T-cell (primary cell): ENCODE measurements at regions not wholly inside any gene's neighbourhood (a gene's known extent, or its start where the extent isn't known, plus 50 kb on each side); places are given as distances from the start of the nearest gene placed in this dataset.

Experiments used
- ATAC-seq, 4 experiments: fragments of 200-7000 bp in 3 of 4; fragments of 150-1000 bp in 1 of 4; cut with Tn5 transposase; replicated peaks in 1 of 4; 1 replicate in 3 of 4; 2 replicates in 1 of 4; pipeline ENCODE4 v1.10.0; 2021; ENCODE audit warnings: moderate library complexity in 3 of 4, mild to moderate bottlenecking in 2 of 4, moderate number of reproducible peaks in 1 of 4
- CTCF ChIA-PET, 2 donors: fragments of 300-600 bp; sonication (Branson Sonifier 250); formaldehyde crosslinking; loops; one replicate each; lab custom pipeline; 2022; ENCODE audit warnings: antibody characterized with exemption in 2 of 2; lab: Charles Lee
- POLR2A ChIA-PET, 2 donors: fragments of 300-600 bp; sonication (Branson Sonifier 250); formaldehyde crosslinking; loops; one replicate each; lab custom pipeline; 2022; ENCODE audit warnings: antibody characterized with exemption in 2 of 2; lab: Charles Lee
- DNase-seq, 35 experiments: peaks; one replicate each; pipeline versions ENCODE4 v3.0.0 to v3.0.0-alpha.2; 2013 to 2023
- H3K27ac ChIP-seq: one replicate; pipeline ENCODE4 v1.5.1; 2013; ENCODE audit warnings: low read length
- H3K27me3 ChIP-seq, 2 experiments: replicated peaks in 1 of 2; 1 replicate in 1 of 2; 2 replicates in 1 of 2; pipeline versions ENCODE4 v1.6.1 to v1.7.0; 2013; ENCODE audit warnings: low read length in 1 of 2, mixed read lengths in 1 of 2; ENCODE audit not compliant: control insufficient read depth in 2 of 2, insufficient read depth in 2 of 2; ENCODE audit errors: extremely low read depth in 1 of 2
- H3K36me3 ChIP-seq, 2 donors: 1 replicate in 1 of 2; 2 replicates in 1 of 2; pipeline versions ENCODE4 v1.6.1 to v1.7.0; 2013; ENCODE audit warnings: low read length in 1 of 2; ENCODE audit not compliant: control insufficient read depth in 2 of 2, insufficient read depth in 1 of 2; ENCODE audit errors: extremely low read depth in 1 of 2
- H3K4me1 ChIP-seq, 2 experiments: 1 replicate in 1 of 2; 2 replicates in 1 of 2; pipeline versions ENCODE4 v1.6.1 to v1.7.0; 2013; ENCODE audit warnings: low read length in 2 of 2, mixed read lengths in 1 of 2; ENCODE audit not compliant: insufficient read depth in 2 of 2, control insufficient read depth in 1 of 2; ENCODE audit errors: extremely low read depth in 1 of 2
- H3K4me3 ChIP-seq, 2 donors: 1 replicate in 1 of 2; 2 replicates in 1 of 2; pipeline versions ENCODE4 v1.5.1 to v1.7.0; 2013; ENCODE audit warnings: mild to moderate bottlenecking in 2 of 2, low read length in 1 of 2, moderate library complexity in 1 of 2; ENCODE audit not compliant: control insufficient read depth in 1 of 2; ENCODE audit errors: extremely low read depth in 1 of 2
- H3K9me3 ChIP-seq: 2 replicates; pipeline ENCODE4 v1.7.0; 2013
- H3K27ac Mint-ChIP-seq, 2 donors: one replicate each; pipeline ENCODE4 v1.8.0; 2020 to 2021; ENCODE audit warnings: mild to moderate bottlenecking in 2 of 2, mixed read lengths in 2 of 2
- H3K27me3 Mint-ChIP-seq, 2 donors: one replicate each; pipeline ENCODE4 v1.8.0; 2021 to 2022; ENCODE audit warnings: mixed read lengths in 2 of 2
- H3K36me3 Mint-ChIP-seq: one replicate; pipeline ENCODE4 v1.8.0; 2021; ENCODE audit warnings: mixed read lengths
- H3K4me1 Mint-ChIP-seq, 3 donors: one replicate each; pipeline ENCODE4 v1.8.0; 2020 to 2022; ENCODE audit warnings: mixed read lengths in 3 of 3, mild to moderate bottlenecking in 1 of 3
- H3K4me3 Mint-ChIP-seq, 3 donors: one replicate each; pipeline ENCODE4 v1.8.0; 2020 to 2022; ENCODE audit warnings: mild to moderate bottlenecking in 3 of 3, mixed read lengths in 3 of 3, moderate library complexity in 3 of 3
- H3K9me3 Mint-ChIP-seq, 3 donors: one replicate each; pipeline ENCODE4 v1.8.0; 2020 to 2022; ENCODE audit warnings: mixed read lengths in 3 of 3
- WGBS: methylation state at CpG from one replicate; pipeline ENCODE4 v1.1.5; 2013; ENCODE audit warnings: missing lambda C conversion rate; ENCODE audit not compliant: insufficient coverage; 5-methylcytosine and 5-hydroxymethylcytosine counted together

DNA sequence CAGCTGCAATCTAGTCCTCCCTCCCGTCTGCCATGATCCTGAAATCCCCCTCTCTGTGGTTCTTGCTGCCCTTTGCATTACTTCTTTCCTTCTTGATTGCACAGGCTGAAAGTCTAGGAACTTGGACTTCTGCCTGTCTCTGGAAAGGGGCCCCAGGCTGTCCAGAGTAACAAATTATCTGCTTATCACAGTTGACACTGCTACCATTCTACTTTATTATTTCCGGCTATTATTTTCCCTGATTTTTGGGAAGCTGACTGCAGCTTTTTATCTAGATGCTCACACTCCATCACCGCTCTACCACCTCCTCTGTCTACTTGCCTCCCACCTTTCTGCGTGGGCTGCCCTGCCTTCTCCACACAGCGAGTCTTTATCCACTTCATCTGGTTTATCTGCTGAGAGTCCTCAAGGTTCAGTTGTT is 202.1 kb upstream of the PLXNA2 start:
- Histone ChIP-seq H3K9me3 (no peaks in the 10 kb centered on the region), H3K27ac (no peak overlapping the region), H3K4me3 (no peak overlapping the region), H3K36me3 (no peaks in the 10 kb centered on the region), H3K4me1 (no peaks in the 10 kb centered on the region), H3K27me3 (peaks cover 0 to 12% of the 10 kb centered on the region in 2 experiments)
- WGBS, result 48% methylated on average over 4 of the region's 5 CpGs
- H3K9me3 Mint-ChIP-seq, result peaks cover 13 to 26% (median 23%) of the 10 kb centered on the region in 3 donors
- no peaks in the 10 kb centered on the region for H3K4me1 Mint-ChIP-seq
- CTCF ChIA-PET, result no interaction called here
- no peak overlapping the region for H3K27ac Mint-ChIP-seq
- H3K27me3 Mint-ChIP-seq, result peaks cover 19 to 20% of the 10 kb centered on the region in 2 donors
- POLR2A ChIA-PET, result no interaction called here
- ATAC-seq (no peak), DNase-seq (no peak)
- no peaks in the 10 kb centered on the region for H3K36me3 Mint-ChIP-seq
- no peak overlapping the region for H3K4me3 Mint-ChIP-seq

- ATAC-seq (no peak), DNase-seq (no peak)
- Mint-ChIP-seq H3K36me3 (no peaks in the 10 kb centered on the region), H3K4me3 (no peak overlapping the region), H3K27ac (no peak overlapping the region), H3K4me1 (no peaks in the 10 kb centered on the region), H3K27me3 (peaks cover 19 to 27% of the 10 kb centered on the region in 2 donors), H3K9me3 (peaks cover 7 to 9% (median 8%) of the 10 kb centered on the region in 3 donors)
- Histone ChIP-seq H3K4me1 (no peaks in the 10 kb centered on the region), H3K27ac (no peak overlapping the region), H3K9me3 (no peaks in the 10 kb centered on the region), H3K27me3 (peaks cover 0 to 12% of the 10 kb centered on the region in 2 experiments), H3K36me3 (no peaks in the 10 kb centered on the region), H3K4me3 (no peak overlapping the region)
- POLR2A ChIA-PET, result no interaction called here
- CTCF ChIA-PET, result no interaction called here
- 85% methylated on average over 2 of the region's 4 CpGs for WGBS
Measured at GRCh38 chr1:208448425-208448824, 204.2 kb upstream of the PLXNA2 start.

DNA sequence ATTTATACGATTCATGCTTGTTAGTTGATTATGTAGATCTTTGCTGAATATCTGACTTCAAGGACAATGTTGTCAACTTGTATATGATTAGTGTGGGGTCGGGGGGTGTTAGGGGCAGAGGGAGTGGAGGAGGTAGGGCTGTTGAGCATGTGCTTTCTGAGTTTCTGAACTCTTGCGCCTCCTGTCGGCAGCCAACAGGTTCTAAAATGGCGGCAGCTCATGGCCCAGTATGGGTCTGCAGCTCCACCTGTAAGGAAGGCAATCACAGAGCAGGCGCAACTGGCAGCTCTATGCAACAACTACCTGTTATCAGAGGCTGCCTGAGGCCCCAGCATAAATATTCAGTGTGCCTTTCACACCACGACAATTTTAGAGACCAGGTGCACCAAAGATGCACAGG is 205.8 kb upstream of the PLXNA2 start:
- no peak overlapping the region for H3K27ac ChIP-seq
- H3K27me3 ChIP-seq, result peaks cover 0 to 12% of the 10 kb centered on the region in 2 experiments
- POLR2A ChIA-PET, result interaction anchor here in 1 of 2 donors (0.6 kb wide), 1 partner anchor 19 kb away, joined by 3 read pairs; no protein-coding TSS in a partner anchor
- peaks cover 19 to 29% of the 10 kb centered on the region in 2 donors for H3K27me3 Mint-ChIP-seq
- H3K4me3 ChIP-seq, result no peak overlapping the region
- no peaks in the 10 kb centered on the region for H3K36me3 Mint-ChIP-seq
- H3K4me1 Mint-ChIP-seq, result no peaks in the 10 kb centered on the region
- ATAC-seq (no peak), DNase-seq (no peak)
- no peaks in the 10 kb centered on the region for H3K36me3 ChIP-seq
- WGBS, result 96% methylated on average over 5 of the region's 7 CpGs
- H3K27ac Mint-ChIP-seq, result no peak overlapping the region
- H3K4me3 Mint-ChIP-seq, result no peak overlapping the region
- CTCF ChIA-PET, result no interaction called here
- no peaks in the 10 kb centered on the region for H3K4me1 ChIP-seq
- H3K9me3 Mint-ChIP-seq, result no peaks in the 10 kb centered on the region
- no peaks in the 10 kb centered on the region for H3K9me3 ChIP-seq

- ChIA-PET CTCF (no interaction called here), POLR2A (no interaction called here)
- Mint-ChIP-seq H3K4me3 (no peak overlapping the region), H3K27ac (no peak overlapping the region), H3K36me3 (no peaks in the 10 kb centered on the region), H3K4me1 (no peaks in the 10 kb centered on the region), H3K27me3 (peaks cover 19 to 29% of the 10 kb centered on the region in 2 donors), H3K9me3 (no peaks in the 10 kb centered on the region)
- WGBS, result 82% methylated on average over 7 of the region's 10 CpGs
- peaks cover 0 to 9% of the 10 kb centered on the region in 2 experiments for H3K27me3 ChIP-seq
- ATAC-seq, result no peak
- no peaks in the 10 kb centered on the region for H3K4me1 ChIP-seq
- no peaks in the 10 kb centered on the region for H3K9me3 ChIP-seq
- no peak overlapping the region for H3K4me3 ChIP-seq
- H3K36me3 ChIP-seq, result no peaks in the 10 kb centered on the region
- H3K27ac ChIP-seq, result no peak overlapping the region
- no peak for DNase-seq
Measured at GRCh38 chr1:208450958-208451357, 206.8 kb upstream of the PLXNA2 start.

GRCh38 chr1:208455821-208456220 is 211.6 kb upstream of the PLXNA2 start:
- ChIA-PET POLR2A (no interaction called here), CTCF (no interaction called here)
- H3K4me3 ChIP-seq, result no peak overlapping the region
- DNase-seq, result no peak
- H3K4me3 Mint-ChIP-seq, result no peak overlapping the region
- H3K27me3 Mint-ChIP-seq, result peaks cover 0 to 11% of the 10 kb centered on the region in 2 donors
- H3K27ac Mint-ChIP-seq, result no peak overlapping the region
- no peaks in the 10 kb centered on the region for H3K4me1 Mint-ChIP-seq
- no peaks in the 10 kb centered on the region for H3K4me1 ChIP-seq
- H3K27me3 ChIP-seq, result no peaks in the 10 kb centered on the region
- no peak for ATAC-seq
- no peaks in the 10 kb centered on the region for H3K9me3 ChIP-seq
- H3K27ac ChIP-seq, result no peak overlapping the region
- no peaks in the 10 kb centered on the region for H3K36me3 ChIP-seq
- no peaks in the 10 kb centered on the region for H3K36me3 Mint-ChIP-seq
- peaks cover 0 to 6% (median 0%) of the 10 kb centered on the region in 3 donors for H3K9me3 Mint-ChIP-seq
- WGBS, result no CpG with 5 or more reads among the region's 3 CpGs

DNA sequence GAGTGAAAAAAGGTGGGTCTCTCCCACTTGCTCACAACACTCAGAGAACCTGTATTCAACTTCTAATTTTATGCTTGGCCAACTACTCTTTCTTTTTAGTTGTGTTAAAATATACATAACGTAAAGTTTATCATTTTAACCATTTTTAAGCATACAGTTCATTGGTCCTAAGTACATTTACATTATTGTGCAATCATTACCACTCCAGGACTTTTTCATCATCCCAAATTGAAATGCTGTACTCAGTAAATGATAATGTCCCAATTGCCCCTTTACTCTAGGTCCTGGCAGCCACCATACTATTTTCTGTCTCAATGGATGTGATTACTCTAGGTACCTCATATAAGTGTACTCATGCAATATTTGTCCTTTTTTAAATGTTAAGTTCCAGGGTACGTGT is 212.3 kb upstream of the PLXNA2 start:
- H3K36me3 Mint-ChIP-seq, result no peaks in the 10 kb centered on the region
- ChIA-PET CTCF (no interaction called here), POLR2A (no interaction called here)
- ATAC-seq, result no peak
- H3K9me3 Mint-ChIP-seq, result peaks cover 0 to 6% (median 0%) of the 10 kb centered on the region in 3 donors
- H3K27me3 ChIP-seq, result no peaks in the 10 kb centered on the region
- no peak overlapping the region for H3K4me3 Mint-ChIP-seq
- no peaks in the 10 kb centered on the region for H3K4me1 ChIP-seq
- no CpG with 5 or more reads among the region's 2 CpGs for WGBS
- H3K36me3 ChIP-seq, result no peaks in the 10 kb centered on the region
- peaks cover 0 to 12% of the 10 kb centered on the region in 2 donors for H3K27me3 Mint-ChIP-seq
- no peak overlapping the region for H3K4me3 ChIP-seq
- H3K4me1 Mint-ChIP-seq, result no peaks in the 10 kb centered on the region
- H3K9me3 ChIP-seq, result no peaks in the 10 kb centered on the region
- no peak for DNase-seq
- H3K27ac ChIP-seq, result no peak overlapping the region
- H3K27ac Mint-ChIP-seq, result no peak overlapping the region

GRCh38 chr1:208460823-208461222 is 216.6 kb upstream of the PLXNA2 start:
- CTCF ChIA-PET, result no interaction called here

More at GRCh38 chr1:208460823-208461222, 216.6 kb upstream of the PLXNA2 start:
- Mint-ChIP-seq H3K4me1 (no peaks in the 10 kb centered on the region), H3K36me3 (no peaks in the 10 kb centered on the region), H3K9me3 (peaks cover 0 to 6% (median 0%) of the 10 kb centered on the region in 3 donors), H3K27ac (no peak overlapping the region), H3K27me3 (peaks cover 3 to 11% of the 10 kb centered on the region in 2 donors), H3K4me3 (no peak overlapping the region)
- POLR2A ChIA-PET, result no interaction called here
- DNase-seq (no peak), ATAC-seq (no peak)
- WGBS, result 56% methylated on average over 3 of the region's 3 CpGs
- no peak overlapping the region for H3K4me3 ChIP-seq
- H3K9me3 ChIP-seq, result no peaks in the 10 kb centered on the region
- no peaks in the 10 kb centered on the region for H3K4me1 ChIP-seq
- no peak overlapping the region for H3K27ac ChIP-seq
- H3K36me3 ChIP-seq, result no peaks in the 10 kb centered on the region
- H3K27me3 ChIP-seq, result no peaks in the 10 kb centered on the region
